GM12891 (cell line): ENCODE measurements at regions not wholly inside any gene's neighbourhood (a gene's known extent, or its start where the extent isn't known, plus 50 kb on each side); places are given as distances from the start of the nearest gene placed in this dataset.

ENCODE experiments used
- POLR2A ChIP-seq: IDR thresholded peaks from 2 replicates; pipeline ENCODE4 v1.6.1; 2011; ENCODE audit warnings: low read depth, low read length, control low read depth
- POLR2AphosphoS5 ChIP-seq: IDR thresholded peaks from 2 replicates; pipeline ENCODE4 v1.6.1; 2011; ENCODE audit warnings: low read depth, low read length, control low read depth
- TAF1 ChIP-seq: IDR thresholded peaks from 2 replicates; pipeline ENCODE4 v1.6.1; 2011; ENCODE audit warnings: low read depth, low read length, control low read depth

DNA sequence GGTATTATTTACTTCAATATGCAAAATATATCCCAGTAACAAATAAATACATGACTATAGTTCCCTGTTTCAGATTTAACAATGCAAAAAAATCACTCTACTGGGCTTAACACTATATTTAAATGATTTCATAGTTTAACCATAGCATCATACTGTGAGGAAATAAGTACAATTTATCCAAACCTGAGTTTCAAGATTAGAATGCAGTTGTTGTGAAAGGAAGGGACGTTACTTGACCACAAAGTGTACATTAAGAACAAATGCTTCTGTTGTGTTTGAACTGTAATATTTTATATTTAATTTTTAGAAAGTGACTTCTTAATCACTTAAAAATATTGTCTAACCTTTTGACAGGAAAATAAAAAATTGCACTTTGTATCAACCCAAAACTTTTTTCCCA, 1747.9 kb upstream of the SPRY2 start:
- TF ChIP-seq POLR2A (no peak), POLR2AphosphoS5 (no peak), TAF1 (no peak)
